ENCODE measurements at regions not wholly inside any gene's neighbourhood (a gene's known extent, or its start where the extent isn't known, plus 50 kb on each side); places are given as distances from the start of the nearest gene placed in this dataset.

GRCh38 chr4:59685626-59686025 lies 1514.5 kb upstream of the ADGRL3 start:
- Mint-ChIP-seq H3K27me3 (ENCODE audit: unreplicated experiment) (no peaks in the 10 kb centered on the region), H3K4me1 (ENCODE audit: unreplicated experiment) (no peaks in the 10 kb centered on the region), H3K9me3 (ENCODE audit: unreplicated experiment) (peaks cover 5% of the 10 kb centered on the region), H3K36me3 (ENCODE audit: unreplicated experiment) (no peaks in the 10 kb centered on the region), H3K27ac (ENCODE audit: unreplicated experiment) (no peak overlapping the region), H3K4me3 (ENCODE audit: unreplicated experiment) (no peak overlapping the region)
- DNase-seq (ENCODE audit: extremely low spot score, unreplicated experiment), result no peak
- no peak for TF ChIP-seq CTCF (IDR thresholded peaks at IDR 0.05)

GRCh38 chr4:59689149-59689548 lies 1511.0 kb upstream of the ADGRL3 start:
- H3K4me3 Mint-ChIP-seq (ENCODE audit: unreplicated experiment), result no peak overlapping the region
- H3K27ac Mint-ChIP-seq (ENCODE audit: unreplicated experiment), result no peak overlapping the region
- H3K9me3 Mint-ChIP-seq (ENCODE audit: unreplicated experiment), result peaks cover 5% of the 10 kb centered on the region
- H3K36me3 Mint-ChIP-seq (ENCODE audit: unreplicated experiment), result no peaks in the 10 kb centered on the region
- no peak for DNase-seq (ENCODE audit: extremely low spot score, unreplicated experiment)
- no peak for TF ChIP-seq CTCF (IDR thresholded peaks at IDR 0.05)
- no peaks in the 10 kb centered on the region for H3K4me1 Mint-ChIP-seq (ENCODE audit: unreplicated experiment)
- no peaks in the 10 kb centered on the region for H3K27me3 Mint-ChIP-seq (ENCODE audit: unreplicated experiment)

- H3K36me3 Mint-ChIP-seq (ENCODE audit: unreplicated experiment), result no peaks in the 10 kb centered on the region
- no peak overlapping the region for H3K4me3 Mint-ChIP-seq (ENCODE audit: unreplicated experiment)
- no peak for DNase-seq (ENCODE audit: extremely low spot score, unreplicated experiment)
- no peak overlapping the region for H3K27ac Mint-ChIP-seq (ENCODE audit: unreplicated experiment)
- no peaks in the 10 kb centered on the region for H3K9me3 Mint-ChIP-seq (ENCODE audit: unreplicated experiment)
- TF ChIP-seq CTCF (IDR thresholded peaks at IDR 0.05), result no peak
- peaks cover 4% of the 10 kb centered on the region for H3K27me3 Mint-ChIP-seq (ENCODE audit: unreplicated experiment)
- no peaks in the 10 kb centered on the region for H3K4me1 Mint-ChIP-seq (ENCODE audit: unreplicated experiment)
Measured at GRCh38 chr4:59695355-59696053, 1504.6 kb upstream of the ADGRL3 start.

GRCh38 chr4:59698041-59698440 lies 1502.1 kb upstream of the ADGRL3 start:
- no peak for TF ChIP-seq CTCF (IDR thresholded peaks at IDR 0.05)
- Mint-ChIP-seq H3K9me3 (ENCODE audit: unreplicated experiment) (no peaks in the 10 kb centered on the region), H3K4me3 (ENCODE audit: unreplicated experiment) (no peak overlapping the region), H3K4me1 (ENCODE audit: unreplicated experiment) (no peaks in the 10 kb centered on the region), H3K36me3 (ENCODE audit: unreplicated experiment) (no peaks in the 10 kb centered on the region), H3K27ac (ENCODE audit: unreplicated experiment) (no peak overlapping the region), H3K27me3 (ENCODE audit: unreplicated experiment) (peaks cover 4% of the 10 kb centered on the region)
- DNase-seq (ENCODE audit: extremely low spot score, unreplicated experiment), result no peak

- no peak for TF ChIP-seq CTCF (IDR thresholded peaks at IDR 0.05)
- Mint-ChIP-seq H3K4me1 (ENCODE audit: unreplicated experiment) (no peaks in the 10 kb centered on the region), H3K4me3 (ENCODE audit: unreplicated experiment) (no peak overlapping the region), H3K9me3 (ENCODE audit: unreplicated experiment) (no peaks in the 10 kb centered on the region), H3K36me3 (ENCODE audit: unreplicated experiment) (no peaks in the 10 kb centered on the region), H3K27me3 (ENCODE audit: unreplicated experiment) (peaks cover 11% of the 10 kb centered on the region), H3K27ac (ENCODE audit: unreplicated experiment) (no peak overlapping the region)
- DNase-seq (ENCODE audit: extremely low spot score, unreplicated experiment), result no peak
Measured at GRCh38 chr4:59700651-59701050, 1499.5 kb upstream of the ADGRL3 start.
